ENCODE measurements at regions not wholly inside any gene's neighbourhood (a gene's known extent, or its start where the extent isn't known, plus 50 kb on each side); places are given as distances from the start of the nearest gene placed in this dataset.

- Histone ChIP-seq H3K27ac (ENCODE audit: control insufficient read depth, insufficient read depth) (no peak overlapping the region), H3K9ac (ENCODE audit: control insufficient read depth, insufficient read depth, low read length) (no peak overlapping the region), H3K79me2 (ENCODE audit: control insufficient read depth, insufficient read depth, low read length) (no peaks in the 10 kb centered on the region), H3K36me3 (ENCODE audit: control insufficient read depth in 2 of 2, insufficient read depth in 2 of 2, low read length in 1 of 2) (no peaks in the 10 kb centered on the region), H3K27me3 (replicated peaks in 1 of 2; ENCODE audit: control insufficient read depth in 2 of 2, insufficient read depth in 2 of 2, low read length in 1 of 2) (no peaks in the 10 kb centered on the region; a peak in 2 of 4 replicates), H4K20me1 (ENCODE audit: control insufficient read depth, insufficient read depth) (no peaks in the 10 kb centered on the region), H3K9me3 (replicated peaks; ENCODE audit: control insufficient read depth, insufficient read depth, low read length) (no peaks in the 10 kb centered on the region), H3K4me1 (ENCODE audit: control insufficient read depth, insufficient read depth, low read length) (no peaks in the 10 kb centered on the region), H3K4me2 (ENCODE audit: control insufficient read depth, insufficient read depth) (no peak overlapping the region), H2AFZ (ENCODE audit: control insufficient read depth, low read depth, low read length) (no peak overlapping the region), H3K4me3 (no peak overlapping the region)
- TF ChIP-seq CEBPZ (IDR thresholded peaks at IDR 0.05; ENCODE audit: low read depth, low read length) (no peak), MAX (IDR thresholded peaks at IDR 0.05; ENCODE audit: low read depth, low read length) (no peak), STAT3 (IDR thresholded peaks at IDR 0.05; ENCODE audit: low read depth, low read length) (no peak), POLR2A (IDR thresholded peaks at IDR 0.05; ENCODE audit: low read depth, low read length) (no peak), NKRF (conservative IDR thresholded peaks at IDR 0.05) (no peak), EGR1 (IDR thresholded peaks at IDR 0.05; ENCODE audit: borderline replicate concordance in 1 of 2, low read depth in 2 of 2, low read length in 2 of 2) (no peak), ZZZ3 (IDR thresholded peaks at IDR 0.05; ENCODE audit: control insufficient read depth, insufficient read length, low read depth) (no peak)
- WGBS (ENCODE audit: insufficient coverage, insufficient replicate concordance, low lambda C conversion rate, missing lambda C conversion rate), result 37% methylated on average over 14 of the region's 14 CpGs
- no peak for FAIRE-seq
- intact Hi-C loops (cut with micrococcal nuclease; ENCODE audit: unreplicated experiment) (no loop called here), in situ Hi-C loops (cut with MboI) (no loop called here)
- ATAC-seq, result no peak
- DNase-seq (ENCODE audit: low read depth, low spot score), result no peak
- ChIA-PET POLR2A (no interaction called here), SMC1A (ENCODE audit: uncharacterized antibody, unreplicated experiment) (no interaction called here), CTCF (no interaction called here), RAD21 (ENCODE audit: unreplicated experiment) (no interaction called here)
- no TSS peak for BruUV-seq (replicated peaks)
Measured at GRCh38 chr5:167945542-167946384, 345.7 kb upstream of the WWC1 start.

All from GM12878 (cell line).